HG03025 (cell line): ENCODE measurements at regions not wholly inside any gene's neighbourhood (a gene's known extent, or its start where the extent isn't known, plus 50 kb on each side); places are given as distances from the start of the nearest gene placed in this dataset.

Source experiments
- ATAC-seq: cut with Tn5 transposase; IDR thresholded peaks from one replicate; pipeline ENCODE4 v1.9.1; 2021; ENCODE audit warnings: mild to moderate bottlenecking, moderate library complexity; ENCODE audit not compliant: unreplicated experiment, low FRiP score

DNA sequence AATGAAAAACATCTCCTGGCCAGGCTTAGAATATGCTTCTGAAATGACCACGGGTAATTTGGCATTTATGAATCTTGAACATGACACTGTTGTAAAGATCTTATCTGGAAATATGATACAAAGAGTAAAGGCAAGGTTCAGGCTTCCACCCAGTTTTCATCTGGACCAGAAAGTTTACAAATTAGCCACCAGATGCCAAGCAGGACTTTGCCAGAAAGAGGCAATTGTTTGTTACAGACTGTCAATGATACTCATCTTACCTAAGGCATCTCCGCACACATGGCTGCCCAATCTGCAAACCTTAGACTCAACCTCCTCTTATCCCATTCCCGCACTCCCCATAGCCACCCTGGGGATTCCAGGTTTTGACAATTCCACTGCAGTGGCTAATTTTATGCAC lies 795.3 kb downstream of the TYW1 start:
- no peak for ATAC-seq

DNA sequence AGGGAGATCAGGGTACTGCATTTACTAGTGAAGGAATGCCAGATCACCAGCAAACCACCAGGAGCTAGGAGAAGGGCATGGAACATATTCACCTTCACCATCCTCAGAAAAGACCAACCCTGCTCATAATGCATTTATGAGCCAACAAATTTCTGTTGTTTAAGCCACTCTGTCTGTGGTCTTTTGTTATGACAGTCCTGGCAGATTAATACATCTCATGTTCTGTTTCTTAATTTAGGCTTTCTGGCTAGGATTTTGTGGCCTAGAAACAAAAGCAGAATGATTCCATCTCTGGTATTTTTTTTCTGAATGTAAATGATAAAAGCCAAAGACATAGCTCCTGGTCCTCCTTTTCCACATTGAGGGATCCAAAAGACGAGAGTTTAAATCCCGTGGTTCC lies 797.9 kb downstream of the TYW1 start:
- ATAC-seq = no peak

GRCh38 chr7:67803789-67804188 lies 807.2 kb downstream of the TYW1 start:
- no peak for ATAC-seq

- no peak for ATAC-seq
Measured at GRCh38 chr7:67805921-67806471, 809.4 kb downstream of the TYW1 start.

GRCh38 chr7:67807826-67808225 lies 811.2 kb downstream of the TYW1 start:
- no peak for ATAC-seq

- no peak for ATAC-seq
Measured at GRCh38 chr7:67809586-67809985, 813.0 kb downstream of the TYW1 start.

- ATAC-seq = no peak
Measured at GRCh38 chr7:67813621-67814292, 817.1 kb downstream of the TYW1 start.

DNA sequence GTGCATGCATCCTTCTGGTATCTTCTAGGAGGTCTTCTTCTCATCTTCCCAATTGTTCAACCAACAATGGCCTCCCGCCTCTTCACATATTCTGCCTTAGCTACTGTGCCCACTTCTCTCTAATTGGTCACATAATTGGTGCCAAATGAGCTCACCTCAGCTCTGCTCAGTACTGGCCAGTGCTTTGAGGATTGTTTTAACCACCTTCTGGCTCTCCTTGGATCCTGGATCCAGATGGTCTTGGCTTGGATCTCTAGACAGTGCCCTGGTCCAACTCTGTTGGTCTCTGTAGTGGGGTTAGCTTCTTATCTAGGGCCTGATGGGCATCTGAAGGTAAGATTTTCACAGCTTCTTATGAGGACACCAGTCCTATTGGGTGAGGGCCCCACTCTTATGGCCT lies 820.8 kb downstream of the TYW1 start:
- no peak for ATAC-seq

GRCh38 chr7:67821116-67821515 lies 824.5 kb downstream of the TYW1 start:
- no peak for ATAC-seq

DNA sequence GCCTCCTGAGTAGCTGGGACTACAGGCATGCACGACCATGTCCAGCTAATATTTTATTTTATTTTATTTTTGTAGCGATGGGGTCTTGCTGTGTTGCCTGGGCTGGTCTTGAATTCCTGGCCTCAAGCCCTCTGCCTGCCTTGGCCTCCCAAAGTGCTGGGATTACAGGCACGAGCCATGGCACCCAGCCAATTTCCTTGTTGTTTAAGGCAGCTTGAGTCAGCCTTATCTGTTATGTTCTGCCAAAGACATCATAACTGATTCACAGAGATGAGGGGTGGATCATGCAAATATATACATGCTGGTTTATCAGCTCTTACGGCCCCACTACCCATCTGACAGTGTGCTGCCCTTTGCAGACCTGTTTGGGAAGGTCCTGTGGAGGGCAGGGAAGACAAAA lies 826.7 kb downstream of the TYW1 start:
- ATAC-seq = no peak

GRCh38 chr7:67825356-67825755 lies 828.7 kb downstream of the TYW1 start:
- ATAC-seq = no peak

GRCh38 chr7:67841896-67842295 lies 845.3 kb downstream of the TYW1 start:
- no peak for ATAC-seq

DNA sequence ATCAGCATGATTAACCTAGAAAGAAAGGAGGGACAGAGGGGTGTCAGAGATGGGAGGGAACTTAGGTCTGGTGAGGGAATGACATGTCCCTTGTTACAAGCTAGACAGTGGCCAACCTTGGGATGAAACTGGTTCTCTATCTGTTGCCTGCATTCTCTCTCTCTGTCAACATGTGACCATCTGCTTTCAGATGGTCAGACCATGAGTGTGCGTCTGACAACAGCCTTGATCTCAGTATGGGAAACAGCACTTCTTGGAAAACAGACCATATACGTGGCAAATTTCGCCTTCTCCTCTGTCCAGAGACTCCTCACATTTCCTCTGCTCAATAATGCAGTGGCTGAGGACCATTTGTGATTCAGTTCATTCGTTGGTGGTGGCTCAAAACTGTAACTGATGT lies 845.9 kb downstream of the TYW1 start:
- no peak for ATAC-seq

GRCh38 chr7:67843001-67843565 lies 846.5 kb downstream of the TYW1 start:
- no peak for ATAC-seq

GRCh38 chr7:67843615-67844014 lies 847.0 kb downstream of the TYW1 start:
- ATAC-seq = no peak

GRCh38 chr7:67847092-67847787 lies 850.6 kb downstream of the TYW1 start:
- no peak for ATAC-seq

GRCh38 chr7:67854221-67855178 lies 857.9 kb downstream of the TYW1 start:
- ATAC-seq = no peak

- ATAC-seq = no peak
Measured at GRCh38 chr7:67855322-67855721, 858.7 kb downstream of the TYW1 start.

GRCh38 chr7:67856046-67856445 lies 859.4 kb downstream of the TYW1 start:
- ATAC-seq = no peak

GRCh38 chr7:67857698-67858097 lies 861.1 kb downstream of the TYW1 start:
- no peak for ATAC-seq

DNA sequence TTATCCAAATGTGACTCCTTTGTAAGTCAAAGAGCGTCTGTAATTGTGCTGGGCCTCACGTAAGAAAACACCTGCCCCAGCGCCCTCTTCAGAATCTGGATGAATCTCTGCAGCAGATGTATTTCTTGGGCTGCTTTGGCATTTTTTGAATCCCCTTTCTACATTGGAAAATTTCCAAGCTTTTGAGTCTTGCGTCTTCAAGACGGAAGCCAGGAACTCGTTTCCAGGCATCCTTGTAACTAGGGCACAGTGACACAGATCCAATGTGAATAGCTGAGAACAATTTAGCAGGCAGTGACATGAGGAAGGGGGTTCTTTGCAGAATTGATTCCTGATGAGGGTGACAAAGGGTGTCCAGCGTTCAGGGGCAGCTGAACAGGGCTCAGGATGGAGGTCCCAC lies 862.3 kb downstream of the TYW1 start:
- ATAC-seq = no peak
